ENCODE measurements at regions not wholly inside any gene's neighbourhood (a gene's known extent, or its start where the extent isn't known, plus 50 kb on each side); places are given as distances from the start of the nearest gene placed in this dataset.

- TF ChIP-seq CTCF (IDR thresholded peaks at IDR 0.05) = no peak
- TF ChIP-seq POLR2A (IDR thresholded peaks at IDR 0.05) = no peak
Observed at GRCh38 chr18:61697306-61697909, 195.4 kb downstream of the RNF152 start.
